ENCODE measurements at regions not wholly inside any gene's neighbourhood (a gene's known extent, or its start where the extent isn't known, plus 50 kb on each side); places are given as distances from the start of the nearest gene placed in this dataset.
"Not testable (repeated sequence)": the region's sequence is repeated elsewhere in the genome, so short reads cannot be mapped to it uniquely, and the experiment has no call there.

- no peak for DNase-seq
These were observed 286.6 kb downstream of the ZNF33B start for GRCh38 chr10:42351745-42352144.

GRCh38 chr10:42336593-42337337, 301.6 kb downstream of the ZNF33B start:
- not testable (repeated sequence) for DNase-seq

GRCh38 chr10:42335653-42336296, 302.6 kb downstream of the ZNF33B start:
- DNase-seq, result not testable (repeated sequence)

GRCh38 chr10:42304341-42304740, 334.0 kb downstream of the ZNF33B start:
- DNase-seq, result no peak

- not testable (repeated sequence) for DNase-seq
These were observed 356.5 kb downstream of the ZNF33B start for GRCh38 chr10:42281896-42282295.

GRCh38 chr10:42269788-42270187, 368.6 kb downstream of the ZNF33B start:
- DNase-seq, result not testable (repeated sequence)

GRCh38 chr10:42263259-42263658, 375.1 kb downstream of the ZNF33B start:
- not testable (repeated sequence) for DNase-seq

GRCh38 chr10:42243002-42243401, 395.4 kb downstream of the ZNF33B start:
- DNase-seq, result not testable (repeated sequence)

- DNase-seq, result no peak
These were observed 396.1 kb downstream of the ZNF33B start for GRCh38 chr10:42242135-42242805.

GRCh38 chr10:42236401-42236800, 402.0 kb downstream of the ZNF33B start:
- not testable (repeated sequence) for DNase-seq

GRCh38 chr10:42235736-42236135, 402.6 kb downstream of the ZNF33B start:
- not testable (repeated sequence) for DNase-seq

- DNase-seq, result not testable (repeated sequence)
These were observed 403.1 kb downstream of the ZNF33B start for GRCh38 chr10:42235241-42235640.

- DNase-seq, result not testable (repeated sequence)
These were observed 403.9 kb downstream of the ZNF33B start for GRCh38 chr10:42234506-42234905.

GRCh38 chr10:42233461-42234206, 404.7 kb downstream of the ZNF33B start:
- DNase-seq, result not testable (repeated sequence)

GRCh38 chr10:42232955-42233354, 405.4 kb downstream of the ZNF33B start:
- not testable (repeated sequence) for DNase-seq

GRCh38 chr10:42230812-42231211, 407.6 kb downstream of the ZNF33B start:
- DNase-seq, result not testable (repeated sequence)

GRCh38 chr10:42230115-42230514, 408.3 kb downstream of the ZNF33B start:
- DNase-seq, result not testable (repeated sequence)

GRCh38 chr10:42227859-42228258, 410.5 kb downstream of the ZNF33B start:
- DNase-seq, result not testable (repeated sequence)

GRCh38 chr10:42193588-42193987, 444.8 kb downstream of the ZNF33B start:
- not testable (repeated sequence) for DNase-seq

GRCh38 chr10:42192450-42192849, 445.9 kb downstream of the ZNF33B start:
- peak; percentile 19 for DNase-seq

- not testable (repeated sequence) for DNase-seq
These were observed 450.7 kb downstream of the ZNF33B start for GRCh38 chr10:42187501-42188195.
